Activated CD4-positive, CD25-positive, alpha-beta regulatory T cell treated with anti-CD3 and anti-CD28 coated beads, Interleukin-2, amount 50 U/mL, for 72 hours (primary cell): ENCODE measurements at regions not wholly inside any gene's neighbourhood (a gene's known extent, or its start where the extent isn't known, plus 50 kb on each side); places are given as distances from the start of the nearest gene placed in this dataset.
"Not testable (repeated sequence)": the region's sequence is repeated elsewhere in the genome, so short reads cannot be mapped to it uniquely, and the experiment has no call there.

Source experiments
- DNase-seq: peaks from one replicate; pipeline ENCODE4 v3.0.0; 2021

DNA sequence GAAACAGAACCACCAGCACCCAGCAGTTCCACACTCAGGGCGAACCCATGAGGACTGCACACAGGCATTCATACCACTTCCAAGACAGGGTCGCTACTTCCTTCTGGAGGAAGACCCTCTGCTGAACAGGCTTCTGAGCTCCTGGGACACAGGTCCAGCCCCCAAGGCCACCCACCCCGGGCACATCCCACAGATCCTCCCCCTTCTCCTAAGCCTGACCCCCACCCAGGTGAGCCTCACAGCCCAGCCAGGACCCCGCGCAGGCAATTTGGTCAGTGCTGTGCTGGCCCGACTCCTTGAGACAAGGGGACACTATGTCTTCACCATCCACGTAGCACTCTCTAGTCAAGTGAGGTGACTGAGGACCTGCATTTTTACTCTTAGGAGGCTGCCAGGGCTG lies 5382.7 kb upstream of the TPTE start:
- not testable (repeated sequence) for DNase-seq

DNA sequence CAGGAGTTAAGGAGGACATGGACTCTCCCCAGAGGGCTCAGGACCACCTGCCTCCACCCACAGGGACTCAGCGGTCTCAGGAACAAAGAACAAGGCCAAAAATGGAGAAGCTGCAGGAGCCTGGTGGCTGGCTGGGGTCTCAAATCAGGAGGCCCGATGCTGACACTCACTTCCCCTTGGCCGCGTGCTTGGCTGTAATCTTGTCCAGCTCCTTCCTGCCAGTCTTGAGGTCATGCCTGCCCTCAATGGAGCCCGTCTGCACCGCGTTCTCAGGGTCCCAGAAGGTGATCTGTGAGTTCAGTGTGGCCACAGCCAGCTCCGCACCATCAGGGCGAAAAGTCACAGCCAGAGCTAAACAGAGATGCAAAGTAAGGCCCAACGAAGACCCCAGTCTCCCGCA lies 5381.9 kb upstream of the TPTE start:
- not testable (repeated sequence) for DNase-seq

DNA sequence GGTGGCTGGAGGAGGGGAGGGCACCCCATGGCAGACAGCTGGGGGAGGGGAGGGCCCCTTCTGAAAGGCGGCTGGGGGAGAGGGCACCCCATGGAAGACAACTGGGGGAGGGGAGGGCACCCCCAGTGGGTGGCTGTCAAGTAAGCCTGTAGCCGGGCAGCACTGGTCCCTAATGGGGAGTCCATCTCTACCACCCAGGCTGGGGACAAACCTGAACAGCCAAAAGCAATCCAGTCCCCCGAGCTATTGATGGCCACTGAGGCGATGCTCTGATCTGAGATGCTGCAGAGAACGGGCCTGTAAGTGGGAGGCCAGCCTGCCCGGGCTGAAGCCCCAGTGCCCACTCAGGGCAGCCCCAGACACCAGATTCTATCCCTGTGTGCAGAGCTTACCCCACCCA lies 5378.4 kb upstream of the TPTE start:
- not testable (repeated sequence) for DNase-seq

DNA sequence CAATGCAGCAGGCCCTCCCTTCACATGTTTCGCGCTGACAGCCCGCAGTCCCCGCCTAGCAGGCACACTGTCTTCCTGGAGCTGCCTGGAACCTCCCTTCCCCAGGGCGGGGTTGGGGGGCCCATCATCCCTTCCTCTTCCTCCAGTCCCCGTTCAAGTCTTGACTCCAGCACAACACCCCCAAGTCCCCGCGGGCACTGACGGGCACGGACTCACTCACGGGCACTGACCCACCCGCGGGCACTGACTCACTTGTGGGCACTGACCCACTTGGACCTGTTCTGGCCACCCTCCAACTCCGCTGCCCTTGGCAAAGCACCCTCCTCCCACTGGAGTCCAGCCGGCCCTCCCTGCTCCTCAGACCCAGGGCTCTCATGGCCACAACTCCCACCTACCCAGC lies 5376.7 kb upstream of the TPTE start:
- not testable (repeated sequence) for DNase-seq

DNA sequence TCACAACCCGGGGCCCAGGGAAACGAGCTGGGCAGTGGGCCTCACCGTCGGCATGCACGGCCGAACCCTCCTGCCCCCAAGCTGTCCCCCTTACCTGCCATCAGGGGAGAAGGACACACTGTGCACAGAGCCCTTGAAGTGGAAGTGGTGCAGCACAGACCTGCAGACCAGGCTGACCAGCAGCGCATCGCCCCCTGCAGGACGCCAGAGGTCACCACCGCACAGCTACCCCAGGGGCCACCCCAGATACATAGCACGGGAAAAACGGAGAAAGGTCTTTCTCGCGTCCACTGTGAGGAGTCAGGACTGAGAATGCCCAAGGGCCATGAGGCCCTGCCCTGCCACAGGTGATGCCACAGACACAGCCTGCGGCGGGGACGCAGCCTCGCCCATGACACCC lies 5373.7 kb upstream of the TPTE start:
- not testable (repeated sequence) for DNase-seq

DNA sequence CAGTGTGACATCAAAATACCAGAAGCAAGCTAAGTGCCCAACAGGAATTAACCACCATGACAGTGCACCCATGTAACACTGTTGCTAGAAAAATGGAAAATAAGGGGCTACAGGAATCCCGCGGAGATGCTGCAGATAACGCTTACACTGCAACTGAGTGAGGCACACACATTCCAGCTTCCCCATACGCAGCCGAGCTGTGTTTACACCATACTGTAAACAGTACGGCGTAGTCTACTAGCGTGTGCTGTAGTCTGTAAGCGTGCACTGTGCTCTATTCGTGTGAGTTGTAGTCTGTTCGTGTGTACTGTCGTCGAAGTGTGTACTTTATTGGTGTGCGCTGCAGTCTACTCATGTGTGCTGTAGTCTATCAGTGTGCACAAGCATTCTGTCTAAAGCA lies 5372.2 kb upstream of the TPTE start:
- not testable (repeated sequence) for DNase-seq

DNA sequence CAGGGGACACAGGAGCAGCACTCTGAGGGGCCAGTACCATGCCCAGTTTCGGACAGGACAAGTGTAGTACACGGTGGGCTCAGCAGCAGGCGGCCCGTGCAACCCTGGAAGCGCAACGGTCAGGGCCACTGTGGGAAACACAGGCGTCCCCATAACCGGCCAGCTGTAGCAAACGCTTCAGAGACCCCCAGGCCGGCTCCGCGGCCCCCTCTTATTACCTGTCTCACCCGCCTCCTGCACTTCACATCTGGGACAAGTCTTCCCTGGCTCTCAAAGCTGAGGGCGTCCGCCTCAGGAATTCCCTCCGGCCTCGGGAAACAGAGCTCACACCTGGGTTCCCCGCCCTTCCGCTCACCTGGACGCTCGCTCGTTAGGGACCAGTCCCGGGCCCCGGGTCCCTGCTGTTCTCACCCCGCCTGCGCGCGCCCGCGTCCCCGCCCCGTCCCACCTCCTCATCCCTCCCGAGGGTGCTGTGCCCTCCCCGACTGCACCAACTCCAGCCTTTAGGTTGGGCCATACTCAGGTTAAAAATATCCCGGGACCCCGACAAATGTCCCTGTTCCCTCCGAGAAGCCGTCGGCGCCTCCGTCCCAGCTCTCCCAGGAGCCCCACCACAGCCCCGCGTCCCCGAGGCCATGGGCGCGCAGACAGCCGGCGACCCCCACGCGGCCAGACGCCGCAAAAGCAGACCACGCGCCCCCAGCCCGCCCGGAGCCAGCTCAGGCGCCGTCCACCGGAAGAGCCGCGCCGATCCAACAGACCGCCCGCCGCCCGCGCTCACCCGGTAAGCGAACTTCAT lies 5367.3 kb upstream of the TPTE start:
- not testable (repeated sequence) for DNase-seq

DNA sequence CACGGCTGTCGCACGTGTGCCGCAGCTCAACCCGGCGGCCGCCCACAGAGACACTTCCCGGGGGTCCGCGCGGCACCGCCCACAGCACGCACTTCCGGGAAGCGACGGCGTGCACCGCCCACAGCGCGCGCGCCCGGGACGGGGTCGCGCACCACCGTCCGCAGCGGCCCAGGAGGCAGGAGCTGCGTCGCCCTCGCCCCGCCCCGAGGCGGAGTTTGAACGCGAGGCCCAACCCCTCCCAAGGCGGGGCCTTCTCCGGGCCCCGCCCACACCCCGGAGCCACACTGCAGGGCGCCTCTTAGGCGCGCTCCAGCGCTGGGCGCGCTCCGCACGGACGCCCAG lies 5366.8 kb upstream of the TPTE start:
- peak; percentile 93 for DNase-seq

DNA sequence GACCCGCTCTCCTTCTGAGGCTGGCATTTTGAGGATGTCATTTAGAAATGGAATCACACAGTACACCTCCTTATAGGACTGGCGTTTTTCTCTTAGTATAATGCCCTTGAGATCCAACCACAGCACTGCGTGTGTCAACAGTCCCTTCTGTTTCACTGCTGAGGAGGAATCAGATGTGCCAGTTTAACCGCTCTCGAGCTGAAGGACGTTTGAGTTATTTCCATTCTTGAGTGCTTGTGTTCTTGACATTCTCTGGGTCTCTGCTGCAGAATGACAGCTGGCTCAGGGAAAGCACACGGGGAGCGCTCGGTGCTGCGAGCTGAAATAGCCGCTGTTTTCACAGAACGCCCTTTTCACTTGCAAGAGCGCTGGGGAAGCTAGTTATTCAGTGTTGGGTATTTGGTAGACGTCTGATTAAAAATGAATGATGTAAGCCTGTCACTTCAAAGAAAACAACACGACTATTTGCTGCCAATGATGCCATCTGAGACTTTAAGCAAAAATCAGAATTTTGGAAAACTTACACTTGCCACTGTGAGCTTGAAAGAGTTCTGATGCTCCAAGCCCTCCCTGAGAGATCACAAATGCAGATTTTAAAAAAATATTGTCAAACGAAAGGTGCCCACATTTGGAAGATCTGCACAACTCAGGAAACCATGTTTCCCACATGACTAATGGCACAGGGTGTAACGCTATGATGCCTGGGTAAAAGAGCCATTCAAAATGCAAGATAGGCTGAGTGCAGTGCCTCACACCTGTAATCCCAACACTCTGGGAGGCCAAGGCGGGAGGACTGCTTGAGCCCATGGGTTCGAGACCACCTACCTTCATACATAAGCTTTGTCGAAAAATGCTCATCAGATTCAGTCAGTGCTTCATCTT lies 5358.4 kb upstream of the TPTE start:
- DNase-seq, result not testable (repeated sequence)

DNA sequence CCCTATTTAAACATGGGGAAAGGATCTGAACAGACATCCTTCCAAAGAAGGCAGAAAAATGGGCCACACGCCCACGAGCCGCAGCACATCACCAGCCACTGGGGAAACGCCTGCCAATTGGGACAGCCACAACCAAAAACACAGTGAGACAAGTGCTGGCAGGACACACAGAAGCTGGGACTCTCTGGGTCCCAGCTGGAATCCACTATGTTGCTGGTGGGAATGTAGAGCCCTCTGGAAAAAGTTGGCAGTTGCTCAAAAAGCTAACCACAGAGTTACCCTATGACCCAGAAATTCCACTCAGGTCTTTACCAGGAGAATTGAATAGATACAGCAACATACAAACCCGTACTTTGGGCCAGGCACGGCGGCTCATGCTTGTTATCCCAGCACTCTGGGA lies 5355.6 kb upstream of the TPTE start:
- DNase-seq, result not testable (repeated sequence)
